ENCODE measurements at regions not wholly inside any gene's neighbourhood (a gene's known extent, or its start where the extent isn't known, plus 50 kb on each side); places are given as distances from the start of the nearest gene placed in this dataset.
"Not testable (repeated sequence)": the region's sequence is repeated elsewhere in the genome, so short reads cannot be mapped to it uniquely, and the experiment has no call there.

DNA sequence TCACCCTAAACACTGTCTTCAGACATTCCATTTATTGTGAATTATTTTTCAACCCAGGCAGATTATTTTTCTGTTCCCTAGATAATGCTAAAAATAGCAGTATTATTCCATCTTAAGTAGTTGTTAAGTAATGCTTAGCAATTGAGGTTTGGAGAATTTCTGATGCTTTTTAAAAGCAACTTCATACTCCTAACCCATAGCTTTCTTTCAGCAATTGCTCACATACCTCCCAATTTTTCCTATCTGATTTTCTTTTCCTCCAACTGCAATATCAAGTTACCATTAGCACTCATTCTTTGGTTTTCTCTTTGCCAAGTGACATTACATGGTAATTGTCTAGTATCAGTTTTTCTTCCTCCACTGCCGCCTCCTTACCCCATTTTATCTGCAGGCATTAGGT lies 104.7 kb downstream of the GPR85 start:
- Histone ChIP-seq H3K9ac (ENCODE audit: low read length in 2 of 2) (no peak overlapping the region), H3K4me1 (ENCODE audit: control insufficient read depth, insufficient read depth, low read length) (no peaks in the 10 kb centered on the region), H3K36me3 (ENCODE audit: control insufficient read depth in 2 of 2, insufficient read depth in 2 of 2, low read length in 2 of 2) (no peaks in the 10 kb centered on the region), H3K27ac (ENCODE audit: low read length) (no peak overlapping the region), H3K27me3 (ENCODE audit: control insufficient read depth in 1 of 2, insufficient read depth in 2 of 2, low read length in 2 of 2) (no peaks in the 10 kb centered on the region), H3K9me3 (ENCODE audit: control insufficient read depth in 2 of 2, low read length in 2 of 2) (no peaks in the 10 kb centered on the region), H3K4me3 (ENCODE audit: low read length in 2 of 2) (no peak overlapping the region)

DNA sequence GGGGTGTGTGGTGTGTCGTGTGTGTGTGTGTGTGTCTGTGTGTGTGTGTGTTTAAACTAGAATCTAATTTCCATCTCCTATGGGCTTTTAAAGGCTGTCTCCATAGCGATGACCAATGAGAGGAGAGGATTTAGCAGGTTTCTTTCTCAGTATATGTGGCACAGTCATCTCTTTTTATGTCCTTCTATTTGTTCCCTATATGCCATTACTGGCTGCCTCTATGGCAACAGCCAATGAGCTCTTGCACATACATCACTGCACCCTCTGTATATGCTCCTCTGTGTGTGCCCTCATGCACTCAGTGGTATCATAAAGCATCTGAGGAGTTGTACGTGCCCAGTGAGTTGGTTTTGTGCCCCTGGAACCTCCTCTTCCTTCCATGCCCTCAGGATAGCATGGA lies 107.6 kb downstream of the GPR85 start:
- H3K4me1 ChIP-seq (ENCODE audit: control insufficient read depth, insufficient read depth, low read length); H3K4me3 ChIP-seq (ENCODE audit: low read length in 2 of 2); H3K9me3 ChIP-seq (ENCODE audit: control insufficient read depth in 2 of 2, low read length in 2 of 2); H3K27ac ChIP-seq (ENCODE audit: low read length); H3K36me3 ChIP-seq (ENCODE audit: control insufficient read depth in 2 of 2, insufficient read depth in 2 of 2, low read length in 2 of 2); H3K9ac ChIP-seq (ENCODE audit: low read length in 2 of 2); H3K27me3 ChIP-seq (ENCODE audit: control insufficient read depth in 1 of 2, insufficient read depth in 2 of 2, low read length in 2 of 2): not testable (repeated sequence)

DNA sequence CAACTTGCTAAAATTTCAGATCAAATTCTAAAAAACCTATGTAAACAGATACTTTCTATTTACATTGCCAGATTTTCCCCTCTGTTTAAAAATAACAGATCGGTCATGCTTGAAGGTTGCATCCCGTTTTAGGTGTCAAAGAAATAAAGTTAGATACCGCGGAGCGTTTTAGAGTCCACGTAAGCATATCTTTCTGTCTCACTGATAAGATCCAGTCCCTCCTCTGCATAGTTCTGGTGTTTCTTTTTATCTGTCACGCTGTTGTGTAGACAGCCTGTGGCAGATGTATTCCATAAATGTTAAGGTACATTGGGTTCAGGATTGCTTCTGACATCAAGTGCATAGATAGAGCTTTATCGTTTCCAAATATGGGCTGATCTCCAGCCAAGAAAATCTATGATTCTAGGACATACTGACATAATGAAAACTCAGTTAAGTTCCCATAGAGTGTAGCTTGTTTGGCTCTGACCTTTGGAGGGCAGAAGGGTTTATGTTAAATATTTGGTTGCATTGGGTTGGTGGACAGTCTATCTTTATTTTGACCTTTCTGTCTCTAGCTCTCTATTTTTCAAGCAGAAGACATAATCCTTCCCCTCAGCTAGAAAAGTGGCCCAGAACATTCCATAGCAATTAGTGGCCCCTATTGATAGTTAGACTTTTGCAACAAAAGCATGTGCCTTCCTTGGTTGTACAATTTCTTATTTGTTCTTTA lies 109.2 kb downstream of the GPR85 start:
- not testable (repeated sequence) for H3K36me3 ChIP-seq (ENCODE audit: control insufficient read depth in 2 of 2, insufficient read depth in 2 of 2, low read length in 2 of 2); H3K4me3 ChIP-seq (ENCODE audit: low read length in 2 of 2); H3K27ac ChIP-seq (ENCODE audit: low read length); H3K9me3 ChIP-seq (ENCODE audit: control insufficient read depth in 2 of 2, low read length in 2 of 2); H3K27me3 ChIP-seq (ENCODE audit: control insufficient read depth in 1 of 2, insufficient read depth in 2 of 2, low read length in 2 of 2); H3K4me1 ChIP-seq (ENCODE audit: control insufficient read depth, insufficient read depth, low read length); H3K9ac ChIP-seq (ENCODE audit: low read length in 2 of 2)

DNA sequence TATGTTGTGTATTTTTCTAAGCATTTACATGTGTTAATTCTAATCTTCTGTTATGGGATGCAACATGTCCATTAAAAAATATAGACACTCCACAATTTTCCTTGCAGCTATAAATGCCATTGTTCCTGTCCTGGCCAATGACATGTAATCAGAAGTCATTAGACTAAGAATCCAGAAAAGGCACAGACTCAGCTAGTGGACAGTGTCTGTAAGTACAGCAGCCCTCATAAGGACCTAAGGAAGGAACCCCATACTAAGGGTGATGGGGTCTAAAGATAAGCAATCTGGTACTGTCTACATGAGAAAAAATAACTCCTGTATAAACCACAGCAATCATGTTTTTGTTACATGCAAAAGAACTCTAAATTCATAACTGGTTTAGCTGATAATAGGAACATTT lies 115.9 kb downstream of the GPR85 start:
- H3K4me1 ChIP-seq (ENCODE audit: control insufficient read depth, insufficient read depth, low read length), result no peaks in the 10 kb centered on the region
- H3K27me3 ChIP-seq (ENCODE audit: control insufficient read depth in 1 of 2, insufficient read depth in 2 of 2, low read length in 2 of 2), result no peaks in the 10 kb centered on the region
- no peak overlapping the region for H3K27ac ChIP-seq (ENCODE audit: low read length)
- no peaks in the 10 kb centered on the region for H3K9me3 ChIP-seq (ENCODE audit: control insufficient read depth in 2 of 2, low read length in 2 of 2)
- no peaks in the 10 kb centered on the region for H3K36me3 ChIP-seq (ENCODE audit: control insufficient read depth in 2 of 2, insufficient read depth in 2 of 2, low read length in 2 of 2)
- H3K4me3 ChIP-seq (ENCODE audit: low read length in 2 of 2), result no peak overlapping the region
- no peak overlapping the region for H3K9ac ChIP-seq (ENCODE audit: low read length in 2 of 2)

- no peak overlapping the region for H3K9ac ChIP-seq (ENCODE audit: low read length in 2 of 2)
- no peaks in the 10 kb centered on the region for H3K36me3 ChIP-seq (ENCODE audit: control insufficient read depth in 2 of 2, insufficient read depth in 2 of 2, low read length in 2 of 2)
- no peak overlapping the region for H3K4me3 ChIP-seq (ENCODE audit: low read length in 2 of 2)
- no peak overlapping the region for H3K27ac ChIP-seq (ENCODE audit: low read length)
- no peaks in the 10 kb centered on the region for H3K4me1 ChIP-seq (ENCODE audit: control insufficient read depth, insufficient read depth, low read length)
- no peaks in the 10 kb centered on the region for H3K9me3 ChIP-seq (ENCODE audit: control insufficient read depth in 2 of 2, low read length in 2 of 2)
- H3K27me3 ChIP-seq (ENCODE audit: control insufficient read depth in 1 of 2, insufficient read depth in 2 of 2, low read length in 2 of 2), result no peaks in the 10 kb centered on the region
These were observed 116.7 kb downstream of the GPR85 start for GRCh38 chr7:112969946-112970345.

- Histone ChIP-seq H3K4me3 (ENCODE audit: low read length in 2 of 2) (no peak overlapping the region), H3K9me3 (ENCODE audit: control insufficient read depth in 2 of 2, low read length in 2 of 2) (no peaks in the 10 kb centered on the region), H3K9ac (ENCODE audit: low read length in 2 of 2) (no peak overlapping the region), H3K27me3 (ENCODE audit: control insufficient read depth in 1 of 2, insufficient read depth in 2 of 2, low read length in 2 of 2) (no peaks in the 10 kb centered on the region), H3K4me1 (ENCODE audit: control insufficient read depth, insufficient read depth, low read length) (no peaks in the 10 kb centered on the region), H3K27ac (ENCODE audit: low read length) (no peak overlapping the region), H3K36me3 (ENCODE audit: control insufficient read depth in 2 of 2, insufficient read depth in 2 of 2, low read length in 2 of 2) (no peaks in the 10 kb centered on the region)
These were observed 121.1 kb downstream of the GPR85 start for GRCh38 chr7:112965506-112965905.

DNA sequence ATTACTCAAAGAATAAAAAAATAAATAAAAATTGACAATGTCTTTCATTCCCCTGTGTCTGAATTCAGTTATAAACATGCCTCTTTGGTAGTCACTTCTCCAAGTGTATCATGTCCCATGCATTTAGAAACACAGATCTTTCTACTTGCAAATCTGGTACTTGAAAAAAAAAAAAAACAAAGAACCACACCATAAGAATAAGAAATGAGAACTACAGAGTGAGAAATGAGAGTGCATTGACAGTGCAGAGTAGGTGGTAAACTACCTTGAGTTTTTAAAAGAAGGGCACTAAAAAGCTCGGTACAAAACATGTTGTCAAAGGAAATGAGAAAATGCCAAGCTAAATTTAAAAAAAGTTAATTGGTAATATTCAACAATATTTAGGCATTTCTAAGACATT lies 123.0 kb downstream of the GPR85 start:
- Histone ChIP-seq H3K9me3 (ENCODE audit: control insufficient read depth in 2 of 2, low read length in 2 of 2) (no peaks in the 10 kb centered on the region), H3K36me3 (ENCODE audit: control insufficient read depth in 2 of 2, insufficient read depth in 2 of 2, low read length in 2 of 2) (no peaks in the 10 kb centered on the region), H3K9ac (ENCODE audit: low read length in 2 of 2) (no peak overlapping the region), H3K27ac (ENCODE audit: low read length) (no peak overlapping the region), H3K27me3 (ENCODE audit: control insufficient read depth in 1 of 2, insufficient read depth in 2 of 2, low read length in 2 of 2) (no peaks in the 10 kb centered on the region), H3K4me1 (ENCODE audit: control insufficient read depth, insufficient read depth, low read length) (no peaks in the 10 kb centered on the region), H3K4me3 (ENCODE audit: low read length in 2 of 2) (no peak overlapping the region)

DNA sequence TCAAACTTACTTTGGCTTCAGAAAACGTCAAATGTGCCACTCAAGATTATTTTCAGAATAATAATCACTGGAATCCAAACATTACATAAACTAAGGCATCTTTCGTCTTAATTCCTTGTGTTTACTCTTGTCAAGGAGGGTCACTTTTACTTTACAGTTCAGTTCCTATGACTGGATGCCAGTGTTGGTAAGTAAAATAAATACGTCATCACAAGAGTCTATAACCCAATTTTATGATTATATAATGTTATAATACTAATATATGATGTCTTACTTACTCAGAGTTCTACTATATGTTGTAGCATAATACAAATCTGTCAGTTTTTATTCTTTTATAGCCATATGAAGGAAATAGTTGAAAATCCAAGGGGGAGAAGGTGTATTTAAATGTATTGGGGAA lies 123.8 kb downstream of the GPR85 start:
- H3K27me3 ChIP-seq (ENCODE audit: control insufficient read depth in 1 of 2, insufficient read depth in 2 of 2, low read length in 2 of 2), result no peaks in the 10 kb centered on the region
- H3K9ac ChIP-seq (ENCODE audit: low read length in 2 of 2), result no peak overlapping the region
- no peaks in the 10 kb centered on the region for H3K4me1 ChIP-seq (ENCODE audit: control insufficient read depth, insufficient read depth, low read length)
- no peak overlapping the region for H3K27ac ChIP-seq (ENCODE audit: low read length)
- H3K9me3 ChIP-seq (ENCODE audit: control insufficient read depth in 2 of 2, low read length in 2 of 2), result no peaks in the 10 kb centered on the region
- H3K36me3 ChIP-seq (ENCODE audit: control insufficient read depth in 2 of 2, insufficient read depth in 2 of 2, low read length in 2 of 2), result no peaks in the 10 kb centered on the region
- no peak overlapping the region for H3K4me3 ChIP-seq (ENCODE audit: low read length in 2 of 2)

- Histone ChIP-seq H3K27me3 (ENCODE audit: control insufficient read depth in 1 of 2, insufficient read depth in 2 of 2, low read length in 2 of 2) (no peaks in the 10 kb centered on the region), H3K9ac (ENCODE audit: low read length in 2 of 2) (no peak overlapping the region), H3K36me3 (ENCODE audit: control insufficient read depth in 2 of 2, insufficient read depth in 2 of 2, low read length in 2 of 2) (no peaks in the 10 kb centered on the region), H3K27ac (ENCODE audit: low read length) (no peak overlapping the region), H3K4me1 (ENCODE audit: control insufficient read depth, insufficient read depth, low read length) (no peaks in the 10 kb centered on the region), H3K9me3 (ENCODE audit: control insufficient read depth in 2 of 2, low read length in 2 of 2) (no peaks in the 10 kb centered on the region), H3K4me3 (ENCODE audit: low read length in 2 of 2) (no peak overlapping the region)
These were observed 127.4 kb downstream of the GPR85 start for GRCh38 chr7:112959276-112959675.

DNA sequence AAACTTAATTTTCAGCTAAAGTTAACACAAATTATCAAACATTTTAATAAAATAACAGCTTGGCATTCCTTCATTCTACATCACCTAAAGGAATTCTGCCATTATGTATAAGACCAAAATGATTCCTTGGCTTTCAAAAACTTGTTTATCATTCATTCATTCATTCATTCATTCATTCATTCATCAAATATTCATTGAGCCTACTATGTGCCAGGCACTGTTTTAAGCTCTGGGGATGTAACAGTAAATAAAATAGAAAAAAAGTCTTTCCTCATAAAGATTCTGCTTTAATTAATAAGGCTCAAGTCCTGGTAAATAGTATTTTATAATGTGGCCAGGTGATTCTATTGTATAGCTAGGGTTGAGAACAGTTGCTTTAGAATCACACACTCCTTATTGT lies 127.9 kb downstream of the GPR85 start:
- Histone ChIP-seq H3K27ac (ENCODE audit: low read length) (no peak overlapping the region), H3K9me3 (ENCODE audit: control insufficient read depth in 2 of 2, low read length in 2 of 2) (no peaks in the 10 kb centered on the region), H3K36me3 (ENCODE audit: control insufficient read depth in 2 of 2, insufficient read depth in 2 of 2, low read length in 2 of 2) (no peaks in the 10 kb centered on the region), H3K27me3 (ENCODE audit: control insufficient read depth in 1 of 2, insufficient read depth in 2 of 2, low read length in 2 of 2) (no peaks in the 10 kb centered on the region), H3K4me3 (ENCODE audit: low read length in 2 of 2) (no peak overlapping the region), H3K4me1 (ENCODE audit: control insufficient read depth, insufficient read depth, low read length) (no peaks in the 10 kb centered on the region), H3K9ac (ENCODE audit: low read length in 2 of 2) (no peak overlapping the region)

GRCh38 chr7:112957901-112958300 lies 128.7 kb downstream of the GPR85 start:
- Histone ChIP-seq H3K9ac (ENCODE audit: low read length in 2 of 2) (no peak overlapping the region), H3K9me3 (ENCODE audit: control insufficient read depth in 2 of 2, low read length in 2 of 2) (no peaks in the 10 kb centered on the region), H3K4me3 (ENCODE audit: low read length in 2 of 2) (no peak overlapping the region), H3K27ac (ENCODE audit: low read length) (no peak overlapping the region), H3K36me3 (ENCODE audit: control insufficient read depth in 2 of 2, insufficient read depth in 2 of 2, low read length in 2 of 2) (no peaks in the 10 kb centered on the region), H3K4me1 (ENCODE audit: control insufficient read depth, insufficient read depth, low read length) (no peaks in the 10 kb centered on the region), H3K27me3 (ENCODE audit: control insufficient read depth in 1 of 2, insufficient read depth in 2 of 2, low read length in 2 of 2) (no peaks in the 10 kb centered on the region)

Data from stomach smooth muscle (tissue), 2 donors.